GM12878 (cell line): ENCODE measurements at regions not wholly inside any gene's neighbourhood (a gene's known extent, or its start where the extent isn't known, plus 50 kb on each side); places are given as distances from the start of the nearest gene placed in this dataset.

Source experiments
- ATAC-seq: fragments of 200-7000 bp; cut with Tn5 transposase; 3 replicates; pipeline ENCODE4 v1.9.1; 2020; ENCODE audit warnings: mild to moderate bottlenecking, moderate library complexity
- BruUV-seq: library from RNA; stranded (reverse); fragments of 400-500 nt; replicated peaks from 2 replicates; lab custom pipeline; 2021; lab: Mats Ljungman, UMichigan
- CTCF ChIA-PET: fragments of 300-600 bp; sonication (Branson Sonifier 250); formaldehyde crosslinking; extraction: SDS; loops from one replicate; lab custom pipeline; 2021; ENCODE audit warnings: inconsistent platforms; lab: Yijun Ruan, JAX
- POLR2A ChIA-PET: fragments of 350-600 bp; formaldehyde crosslinking; extraction: SDS; loops from one replicate; lab custom pipeline; 2021; ENCODE audit warnings: inconsistent platforms; lab: Charles Lee
- RAD21 ChIA-PET: fragments of 300-600 bp; sonication (Branson Sonifier 250); formaldehyde crosslinking; loops from one replicate; lab custom pipeline; 2023; ENCODE audit warnings: antibody characterized with exemption; ENCODE audit not compliant: unreplicated experiment; lab: Charles Lee
- SMC1A ChIA-PET: fragments of 300-600 bp; sonication (Branson Sonifier 250); formaldehyde crosslinking; loops from one replicate; lab custom pipeline; 2023; ENCODE audit not compliant: unreplicated experiment, uncharacterized antibody; lab: Charles Lee
- DNase-seq: peaks from one replicate; pipeline ENCODE4 v3.0.0-alpha.2; 2011; ENCODE audit warnings: low read depth, low spot score
- FAIRE-seq: peaks from 3 replicates; lab custom pipeline; 2011; peaks lifted over from hg19 to GRCh38; lab: Jason Lieb, UNC
- H2AFZ ChIP-seq: 2 replicates; pipeline ENCODE4 v1.6.0; 2011; ENCODE audit warnings: low read depth, low read length, control low read depth; ENCODE audit not compliant: control insufficient read depth
- H3K27ac ChIP-seq: 2 replicates; pipeline ENCODE4 v1.5.1; 2011; ENCODE audit warnings: control low read depth; ENCODE audit not compliant: control insufficient read depth, insufficient read depth
- H3K27me3 ChIP-seq, 2 experiments: replicated peaks in 1 of 2; 2 replicates each; pipeline versions ENCODE4 v1.6.0 to v1.6.1; 2011; ENCODE audit warnings: low read length in 1 of 2; ENCODE audit not compliant: control insufficient read depth in 2 of 2, insufficient read depth in 2 of 2
- H3K36me3 ChIP-seq, 2 experiments: 2 replicates each; pipeline ENCODE4 v1.5.1; 2011; ENCODE audit warnings: low read length in 1 of 2; ENCODE audit not compliant: control insufficient read depth in 2 of 2, insufficient read depth in 2 of 2
- H3K4me1 ChIP-seq: 2 replicates; pipeline ENCODE4 v1.6.1; 2011; ENCODE audit warnings: mild to moderate bottlenecking, low read length, moderate library complexity, mixed read lengths; ENCODE audit not compliant: control insufficient read depth, insufficient read depth
- H3K4me2 ChIP-seq: 2 replicates; pipeline ENCODE4 v1.6.0; 2011; ENCODE audit warnings: control low read depth; ENCODE audit not compliant: control insufficient read depth, insufficient read depth
- H3K4me3 ChIP-seq: fragments of 200-600 bp; sonication (generic); 2 replicates; pipeline ENCODE4 v1.5.1; 2016
- H3K79me2 ChIP-seq: 2 replicates; pipeline ENCODE4 v1.6.0; 2011; ENCODE audit warnings: low read length; ENCODE audit not compliant: control insufficient read depth, insufficient read depth
- H3K9ac ChIP-seq: 2 replicates; pipeline ENCODE4 v1.8.0; 2011; ENCODE audit warnings: low read length, control low read depth, mixed read lengths; ENCODE audit not compliant: control insufficient read depth, insufficient read depth
- H3K9me3 ChIP-seq: replicated peaks from 3 replicates; pipeline ENCODE4 v1.5.1; 2011; ENCODE audit warnings: mild to moderate bottlenecking, low read length; ENCODE audit not compliant: control insufficient read depth, insufficient read depth
- H4K20me1 ChIP-seq: 2 replicates; pipeline ENCODE4 v1.6.0; 2011; ENCODE audit not compliant: control insufficient read depth, insufficient read depth
- ASH2L ChIP-seq: fragments of 300-600, 200-600 bp; sonication (generic); IDR thresholded peaks from 2 replicates; pipeline ENCODE4 v1.6.1; 2017; ENCODE audit warnings: low read depth, mild to moderate bottlenecking, borderline replicate concordance
- ATF7 ChIP-seq: fragments of 450-650 bp; IDR thresholded peaks from 2 replicates; pipeline ENCODE4 v1.6.1; 2016; ENCODE audit warnings: low read depth, mild to moderate bottlenecking
- BMI1 ChIP-seq: fragments of 450-650 bp; IDR thresholded peaks from 2 replicates; pipeline ENCODE4 v1.6.1; 2016; ENCODE audit warnings: mild to moderate bottlenecking, moderate library complexity, borderline replicate concordance
- DPF2 ChIP-seq: fragments of 450-650 bp; IDR thresholded peaks from 2 replicates; pipeline ENCODE4 v1.6.1; 2017; ENCODE audit warnings: mild to moderate bottlenecking
- EGR1 ChIP-seq, 2 experiments: IDR thresholded peaks; 1 replicate in 1 of 2; 2 replicates in 1 of 2; pipeline ENCODE4 v1.6.1; 2011 to 2012; ENCODE audit warnings: low read depth in 2 of 2, low read length in 2 of 2, borderline replicate concordance in 1 of 2, mild to moderate bottlenecking in 1 of 2, moderate library complexity in 1 of 2
- ESRRA ChIP-seq: IDR thresholded peaks from 2 replicates; pipeline ENCODE4 v1.6.1; 2012; ENCODE audit warnings: mild to moderate bottlenecking, low read length, improper control_type of control experiment
- FOXK2 ChIP-seq: fragments of 450-650 bp; IDR thresholded peaks from 2 replicates; pipeline ENCODE4 v1.6.1; 2017; ENCODE audit warnings: mild to moderate bottlenecking, moderate library complexity
- GATAD2B ChIP-seq: fragments of 450-650 bp; conservative IDR thresholded peaks from 2 replicates; pipeline ENCODE4 v1.6.1; 2017; ENCODE audit warnings: low read depth, mild to moderate bottlenecking, moderate library complexity
- SIN3A ChIP-seq: IDR thresholded peaks from 2 replicates; pipeline ENCODE4 v1.6.1; 2012; ENCODE audit warnings: low read depth, low read length, improper control_type of control experiment
- SMAD1 ChIP-seq: fragments of 450-650 bp; IDR thresholded peaks from 2 replicates; pipeline ENCODE4 v1.6.1; 2018; ENCODE audit warnings: mild to moderate bottlenecking, low read depth; ENCODE audit not compliant: partially characterized antibody
- SPI1 ChIP-seq: IDR thresholded peaks from 2 replicates; pipeline ENCODE4 v1.6.1; 2011; ENCODE audit warnings: low read depth, mild to moderate bottlenecking, low read length, moderate library complexity, borderline replicate concordance; ENCODE audit not compliant: insufficient read depth
- TAF1 ChIP-seq: IDR thresholded peaks from 2 replicates; pipeline ENCODE4 v1.6.1; 2011; ENCODE audit warnings: mild to moderate bottlenecking, low read depth, low read length, borderline replicate concordance
- TCF12 ChIP-seq: IDR thresholded peaks from 2 replicates; pipeline ENCODE4 v1.6.1; 2011; ENCODE audit warnings: low read depth, mild to moderate bottlenecking, low read length
- TCF7 ChIP-seq: IDR thresholded peaks from 2 replicates; pipeline ENCODE4 v1.6.1; 2014; ENCODE audit warnings: antibody characterized with exemption, borderline replicate concordance
- WGBS: methylation state at CpG from one replicate; pipeline ENCODE4 v1.1.6; 2016; ENCODE audit warnings: low lambda C conversion rate; ENCODE audit not compliant: insufficient replicate concordance, insufficient coverage; ENCODE audit errors: missing lambda C conversion rate; 5-methylcytosine and 5-hydroxymethylcytosine counted together
- in situ Hi-C: fragments of 300-500 bp; cut with MboI; formaldehyde crosslinking; loops from 9 replicates; pipeline ENCODE4 v1.14.3; 2018; ENCODE audit warnings: mixed read lengths
- intact Hi-C: fragments of 100-400 bp; cut with micrococcal nuclease; formaldehyde crosslinking; loops from one replicate; pipeline ENCODE4 v1.14.2; 2022; ENCODE audit not compliant: unreplicated experiment
- TF ChIP-seq, protein P1 (sequence below): fragments of 450-650 bp; IDR thresholded peaks from 2 replicates; pipeline ENCODE4 v1.6.1; 2018; ENCODE audit warnings: mild to moderate bottlenecking, low read depth, moderate library complexity; ENCODE audit not compliant: partially characterized antibody

DNA sequence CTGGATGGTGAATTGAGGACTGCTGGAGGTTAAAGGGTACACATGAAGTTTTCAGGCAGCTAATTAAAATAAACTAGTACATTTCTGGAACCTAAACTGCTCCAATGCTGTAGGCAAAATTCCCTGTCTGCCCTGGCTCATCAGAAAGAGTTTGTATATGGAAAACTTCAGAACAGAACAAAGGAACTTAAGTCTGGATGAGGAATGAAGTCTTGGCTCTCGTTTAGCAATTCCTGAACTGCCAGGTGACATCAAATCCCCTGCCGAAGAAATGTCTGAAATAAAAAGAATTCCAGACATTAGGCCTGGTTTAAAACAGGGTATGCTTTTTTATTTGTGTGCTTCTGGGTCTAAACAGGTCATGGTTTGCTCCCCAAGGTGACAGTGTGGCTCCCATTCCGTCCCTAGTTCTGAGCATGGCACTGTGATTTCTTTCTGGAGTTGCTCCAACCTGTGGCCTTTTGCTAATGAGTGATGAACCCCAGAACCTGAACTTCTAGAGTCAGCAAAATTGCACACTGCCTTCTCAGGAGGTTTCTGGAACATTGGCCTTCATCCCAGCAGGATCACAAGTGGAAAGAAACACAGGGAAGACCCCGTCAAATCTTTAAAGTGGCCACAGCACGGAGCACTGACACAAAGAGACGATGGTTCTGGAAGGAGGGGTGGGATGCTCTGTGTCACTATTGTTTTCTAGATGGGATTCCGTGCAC lies 129.4 kb upstream of the NAA20 start:
- RAD21 ChIA-PET, result interaction anchor here (1.1 to 2.0 kb wide), 3 partner anchors 14 to 58 kb away, joined by 3 to 5 read pairs (median 5); no protein-coding TSS in a partner anchor

DNA sequence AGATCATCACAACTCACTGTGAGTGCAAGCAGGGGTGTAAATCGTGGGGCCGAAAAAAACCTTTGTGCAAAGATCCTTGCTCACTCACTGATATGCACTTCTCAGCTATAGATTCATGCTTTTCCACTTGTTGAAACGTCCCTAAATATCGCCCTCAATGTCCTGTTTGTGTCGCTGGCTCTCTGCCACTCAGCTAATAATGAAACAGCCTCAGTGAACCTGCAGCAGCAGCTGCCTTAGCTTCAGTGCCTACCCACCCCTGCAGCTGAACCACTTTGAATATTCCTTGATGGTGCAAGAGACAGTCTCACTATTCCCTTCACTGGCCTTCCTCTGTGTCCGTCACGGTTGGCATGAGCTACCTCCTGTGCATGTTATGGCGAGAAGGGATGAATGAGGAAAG lies 128.9 kb upstream of the NAA20 start:
- Histone ChIP-seq H3K27me3 (peaks cover 0 to 11% of the 10 kb centered on the region in 2 experiments; a peak in 3 of 4 replicates), H4K20me1 (no peaks in the 10 kb centered on the region), H3K9ac (no peak overlapping the region), H3K4me1 (no peaks in the 10 kb centered on the region), H2AFZ (no peak overlapping the region), H3K79me2 (no peaks in the 10 kb centered on the region), H3K27ac (no peak overlapping the region), H3K4me2 (no peak overlapping the region), H3K36me3 (no peaks in the 10 kb centered on the region), H3K9me3 (no peaks in the 10 kb centered on the region), H3K4me3 (no peak overlapping the region)
- no peak for FAIRE-seq
- in situ Hi-C loops, result no loop called here
- ChIA-PET SMC1A (interaction anchor here (1.1 kb wide), 1 partner anchor 11 kb away, joined by 3 read pairs; no protein-coding TSS in a partner anchor), POLR2A (no interaction called here), CTCF (interaction anchor here (1.0 kb wide), 1 partner anchor 103 kb away, joined by 3 read pairs; no protein-coding TSS in a partner anchor), RAD21 (interaction anchor here (1.1 to 2.0 kb wide), 2 partner anchors 14 to 59 kb away, joined by 3 to 5 read pairs; no protein-coding TSS in a partner anchor)
- BruUV-seq, result no TSS peak
- intact Hi-C loops, result loop anchor here (10.0 kb wide), 2 partner anchors 103 to 193 kb away; no protein-coding TSS in a partner anchor
- no peak for ATAC-seq
- 42% methylated on average over 8 of the region's 8 CpGs for WGBS
- DNase-seq, result no peak
- TF ChIP-seq BMI1 (no peak), SIN3A (no peak), GATAD2B (no peak), ESRRA (no peak), ATF7 (no peak), SPI1 (no peak), EGR1 (IDR thresholded peaks at IDR 0.05; ENCODE audit: borderline replicate concordance in 1 of 2, low read depth in 2 of 2, low read length in 2 of 2) (no peak), TCF12 (no peak), DPF2 (no peak), FOXK2 (no peak), SMAD1 (no peak)
- TF ChIP-seq, protein P1, sequence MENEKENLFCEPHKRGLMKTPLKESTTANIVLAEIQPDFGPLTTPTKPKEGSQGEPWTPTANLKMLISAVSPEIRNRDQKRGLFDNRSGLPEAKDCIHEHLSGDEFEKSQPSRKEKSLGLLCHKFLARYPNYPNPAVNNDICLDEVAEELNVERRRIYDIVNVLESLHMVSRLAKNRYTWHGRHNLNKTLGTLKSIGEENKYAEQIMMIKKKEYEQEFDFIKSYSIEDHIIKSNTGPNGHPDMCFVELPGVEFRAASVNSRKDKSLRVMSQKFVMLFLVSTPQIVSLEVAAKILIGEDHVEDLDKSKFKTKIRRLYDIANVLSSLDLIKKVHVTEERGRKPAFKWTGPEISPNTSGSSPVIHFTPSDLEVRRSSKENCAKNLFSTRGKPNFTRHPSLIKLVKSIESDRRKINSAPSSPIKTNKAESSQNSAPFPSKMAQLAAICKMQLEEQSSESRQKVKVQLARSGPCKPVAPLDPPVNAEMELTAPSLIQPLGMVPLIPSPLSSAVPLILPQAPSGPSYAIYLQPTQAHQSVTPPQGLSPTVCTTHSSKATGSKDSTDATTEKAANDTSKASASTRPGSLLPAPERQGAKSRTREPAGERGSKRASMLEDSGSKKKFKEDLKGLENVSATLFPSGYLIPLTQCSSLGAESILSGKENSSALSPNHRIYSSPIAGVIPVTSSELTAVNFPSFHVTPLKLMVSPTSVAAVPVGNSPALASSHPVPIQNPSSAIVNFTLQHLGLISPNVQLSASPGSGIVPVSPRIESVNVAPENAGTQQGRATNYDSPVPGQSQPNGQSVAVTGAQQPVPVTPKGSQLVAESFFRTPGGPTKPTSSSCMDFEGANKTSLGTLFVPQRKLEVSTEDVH, result no peak

More for the DNA sequence above, 129.4 kb upstream of the NAA20 start:
- no peak for ATAC-seq
- FAIRE-seq, result no peak
- Histone ChIP-seq H3K27me3 (peaks cover 0 to 11% of the 10 kb centered on the region in 2 experiments; a peak in 3 of 4 replicates), H4K20me1 (no peaks in the 10 kb centered on the region), H3K36me3 (no peaks in the 10 kb centered on the region), H3K4me1 (no peaks in the 10 kb centered on the region), H3K9me3 (no peaks in the 10 kb centered on the region), H2AFZ (no peak overlapping the region), H3K27ac (no peak overlapping the region), H3K4me2 (no peak overlapping the region), H3K79me2 (no peaks in the 10 kb centered on the region), H3K9ac (no peak overlapping the region), H3K4me3 (no peak overlapping the region)
- BruUV-seq, result no TSS peak
- no peak for DNase-seq
- CTCF ChIA-PET, result interaction anchor here (0.9 kb wide), 1 partner anchor 22 kb away, joined by 3 read pairs; no protein-coding TSS in a partner anchor
- intact Hi-C loops, result loop anchor here (10.0 kb wide), 2 partner anchors 103 to 193 kb away; no protein-coding TSS in a partner anchor
- in situ Hi-C loops, result no loop called here
- POLR2A ChIA-PET, result no interaction called here
- SMC1A ChIA-PET, result interaction anchor here (1.1 to 1.7 kb wide), 5 partner anchors 12 to 108 kb away, joined by 3 to 5 read pairs (median 4); no protein-coding TSS in a partner anchor
- TF ChIP-seq TAF1 (no peak), TCF7 (no peak), ASH2L (no peak)
- 16% methylated on average over 7 of the region's 7 CpGs for WGBS
